Fibroblast of mammary gland (primary cell): ENCODE measurements at regions not wholly inside any gene's neighbourhood (a gene's known extent, or its start where the extent isn't known, plus 50 kb on each side); places are given as distances from the start of the nearest gene placed in this dataset.

Source experiments
- DNase-seq: peaks from one replicate; pipeline ENCODE4 v3.0.0-alpha.2; 2010; ENCODE audit warnings: low read depth
- H3K4me3 ChIP-seq: 2 replicates; pipeline ENCODE4 v1.5.1; 2011; ENCODE audit warnings: low read depth, mild to moderate bottlenecking, low read length, moderate library complexity; ENCODE audit not compliant: control insufficient read depth
- CTCF ChIP-seq: conservative IDR thresholded peaks from 2 replicates; pipeline ENCODE4 v1.5.1; 2011; ENCODE audit warnings: low read depth, low read length, inconsistent platforms; ENCODE audit not compliant: control insufficient read depth, insufficient read depth

GRCh38 chr1:170307426-170307825, 161.7 kb downstream of the NTMT2 start:
- H3K4me3 ChIP-seq = no peak overlapping the region
- DNase-seq = peak; percentile 92
- no peak for TF ChIP-seq CTCF

- peak; percentile 97 for DNase-seq
- no peak overlapping the region for H3K4me3 ChIP-seq
- TF ChIP-seq CTCF = no peak
Measured at GRCh38 chr1:170309389-170310013, 163.7 kb downstream of the NTMT2 start.

DNA sequence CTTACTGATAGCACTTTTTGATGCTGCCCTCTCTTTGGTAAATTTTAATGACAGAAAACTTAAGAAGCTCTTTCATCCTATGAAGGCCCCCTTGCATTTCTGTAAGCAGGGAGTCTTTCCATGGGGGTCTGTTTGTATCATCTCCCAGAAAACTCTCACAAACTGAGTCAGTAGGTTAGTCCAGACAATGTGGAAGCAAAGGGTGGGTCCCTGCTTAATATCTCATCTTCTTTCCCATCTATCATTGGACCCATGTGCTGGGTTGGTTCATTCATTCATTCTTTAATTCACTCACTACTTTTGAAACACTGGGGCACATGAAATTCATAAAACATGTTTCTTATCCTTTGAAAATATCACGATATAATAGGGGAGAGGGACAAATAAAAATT, 164.3 kb downstream of the NTMT2 start:
- peak; percentile 38 for DNase-seq
- no peak for TF ChIP-seq CTCF
- H3K4me3 ChIP-seq = no peak overlapping the region

GRCh38 chr1:170310951-170311350, 165.2 kb downstream of the NTMT2 start:
- peak; percentile 79 for DNase-seq
- TF ChIP-seq CTCF = no peak
- H3K4me3 ChIP-seq = no peak overlapping the region

DNA sequence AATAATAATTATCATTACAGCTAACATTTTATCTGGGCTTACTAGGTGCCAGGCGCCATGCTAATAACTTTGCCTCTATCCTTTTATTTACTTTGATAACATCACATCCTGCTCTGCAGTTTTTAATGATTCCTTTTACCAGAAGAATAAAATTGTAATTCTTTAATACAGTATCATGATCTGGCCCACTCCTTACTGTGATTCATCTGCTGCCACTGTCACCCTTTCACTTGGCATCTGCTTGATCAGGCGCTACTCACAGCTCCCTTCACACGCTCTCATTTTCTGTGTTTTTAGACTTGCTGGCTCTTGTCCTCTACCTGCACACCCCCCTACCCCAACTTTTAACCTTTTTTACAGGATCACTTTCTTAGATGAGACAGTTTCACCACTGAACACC, 167.5 kb downstream of the NTMT2 start:
- DNase-seq = no peak
- no peak overlapping the region for H3K4me3 ChIP-seq
- no peak for TF ChIP-seq CTCF

DNA sequence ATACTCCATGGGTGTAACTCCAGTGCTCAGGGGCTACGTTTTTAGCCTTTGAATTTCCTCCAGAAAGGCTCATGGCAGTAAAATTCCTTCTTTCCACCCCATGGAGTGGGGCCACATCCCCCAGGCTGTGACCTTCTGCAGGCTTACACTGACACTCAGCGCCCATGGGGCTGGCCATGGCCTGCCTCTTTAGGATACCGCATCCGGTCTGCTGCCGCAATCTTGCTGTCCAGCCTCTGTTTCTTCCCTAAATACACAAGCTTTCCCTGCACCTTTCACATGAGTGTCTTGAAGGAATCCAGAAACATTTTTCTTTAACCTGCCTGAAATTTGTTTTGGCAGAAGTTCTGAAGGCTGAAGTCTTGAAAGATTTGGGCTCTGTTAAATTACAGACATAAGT, 170.5 kb downstream of the NTMT2 start:
- DNase-seq = no peak
- no peak for TF ChIP-seq CTCF
- no peak overlapping the region for H3K4me3 ChIP-seq

GRCh38 chr1:170318141-170318540, 172.4 kb downstream of the NTMT2 start:
- no peak overlapping the region for H3K4me3 ChIP-seq
- TF ChIP-seq CTCF = no peak
- no peak for DNase-seq
